ENCODE measurements at regions not wholly inside any gene's neighbourhood (a gene's known extent, or its start where the extent isn't known, plus 50 kb on each side); places are given as distances from the start of the nearest gene placed in this dataset.

DNA sequence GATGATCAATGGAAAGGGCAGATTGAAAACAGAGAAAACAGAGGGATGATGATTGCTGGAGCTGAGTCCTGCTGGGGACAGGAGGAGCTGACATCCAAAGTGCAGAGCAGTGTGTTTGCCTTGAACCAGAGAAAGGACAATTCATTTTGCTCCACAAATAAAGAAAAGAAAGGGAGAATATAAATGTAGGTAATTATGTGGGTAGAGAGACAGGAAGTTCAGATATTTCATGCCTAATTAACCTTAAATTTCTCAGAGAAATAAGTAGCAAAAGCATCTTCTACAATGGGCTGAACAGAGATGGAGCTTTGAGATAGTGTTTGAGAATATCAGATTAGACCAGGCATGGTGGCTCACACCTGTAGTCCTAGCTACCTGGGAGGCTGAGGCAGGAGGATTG is 93.2 kb downstream of the TNFSF18 start:
- no peaks in the 10 kb centered on the region; the same call in 1 of the 2 replicates for H3K4me1 ChIP-seq (ENCODE audit: insufficient read depth, low read length)
- no peaks in the 10 kb centered on the region; the same call in 1 of the 2 replicates for H3K9me3 ChIP-seq (ENCODE audit: insufficient read depth, low read depth, low read length)
- H3K27ac ChIP-seq (ENCODE audit: low read depth, low read length): no peak overlapping the region
- H3K36me3 ChIP-seq (ENCODE audit: insufficient read depth, low read length): no peaks in the 10 kb centered on the region
- no peaks in the 10 kb centered on the region for H3K27me3 ChIP-seq (ENCODE audit: insufficient read depth, low read length)
- H3K4me3 ChIP-seq (ENCODE audit: low read length): no peak overlapping the region
- no peak overlapping the region for H3K9ac ChIP-seq (ENCODE audit: low read depth, low read length)

DNA sequence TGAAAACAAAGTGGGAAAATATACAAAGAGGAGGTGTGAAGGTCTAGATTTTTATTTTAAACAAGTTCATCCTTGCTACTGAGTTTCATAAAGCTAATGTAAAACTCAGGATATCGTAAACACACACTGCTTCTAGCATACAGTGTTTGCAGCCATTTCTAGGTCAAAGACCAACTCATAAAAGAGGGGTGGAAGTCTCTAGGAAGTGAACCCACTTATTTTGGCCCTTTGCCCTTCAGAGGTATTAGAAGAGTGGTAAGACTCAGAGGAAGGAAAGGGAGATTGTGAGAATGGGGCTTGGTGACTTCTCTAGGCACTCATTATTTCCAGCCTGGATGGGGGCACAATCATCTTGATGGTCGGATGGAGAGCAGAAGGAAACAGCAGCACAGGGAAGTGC is 91.2 kb downstream of the TNFSF18 start:
- Histone ChIP-seq H3K36me3 (ENCODE audit: insufficient read depth, low read length) (no peaks in the 10 kb centered on the region), H3K27me3 (ENCODE audit: insufficient read depth, low read length) (no peaks in the 10 kb centered on the region), H3K9me3 (ENCODE audit: insufficient read depth, low read depth, low read length) (no peaks in the 10 kb centered on the region; the same call in 1 of the 2 replicates), H3K9ac (ENCODE audit: low read depth, low read length) (no peak overlapping the region), H3K4me3 (ENCODE audit: low read length) (no peak overlapping the region), H3K27ac (ENCODE audit: low read depth, low read length) (no peak overlapping the region), H3K4me1 (ENCODE audit: insufficient read depth, low read length) (no peaks in the 10 kb centered on the region; the same call in 1 of the 2 replicates)
- WGBS: 89% methylated on average over 1 of the region's 2 CpGs

DNA sequence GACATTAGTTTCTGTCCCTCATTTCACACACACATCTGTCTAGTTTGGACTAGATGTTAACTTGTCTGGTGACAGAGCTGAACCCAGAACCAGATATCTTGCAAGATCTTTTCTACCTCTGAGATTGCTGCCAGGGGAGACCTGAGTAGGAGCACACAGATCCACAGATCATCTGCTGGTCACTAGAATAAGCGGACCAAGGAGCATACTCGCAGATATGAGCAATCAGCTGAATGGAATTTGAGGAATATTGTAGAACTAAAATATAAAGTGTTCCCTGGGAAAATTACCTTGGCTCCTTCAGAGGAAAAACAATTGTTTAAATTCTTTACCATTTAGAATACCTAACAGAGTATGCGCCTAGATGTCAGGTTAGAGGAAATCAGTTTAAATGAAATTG is 90.7 kb downstream of the TNFSF18 start:
- H3K4me1 ChIP-seq (ENCODE audit: insufficient read depth, low read length): no peaks in the 10 kb centered on the region; the same call in 1 of the 2 replicates
- no peaks in the 10 kb centered on the region for H3K27me3 ChIP-seq (ENCODE audit: insufficient read depth, low read length)
- H3K27ac ChIP-seq (ENCODE audit: low read depth, low read length): no peak overlapping the region
- no peak overlapping the region for H3K9ac ChIP-seq (ENCODE audit: low read depth, low read length)
- no peaks in the 10 kb centered on the region; the same call in 1 of the 2 replicates for H3K9me3 ChIP-seq (ENCODE audit: insufficient read depth, low read depth, low read length)
- H3K4me3 ChIP-seq (ENCODE audit: low read length): no peak overlapping the region
- WGBS: 98% methylated on average over 3 of the region's 3 CpGs
- H3K36me3 ChIP-seq (ENCODE audit: insufficient read depth, low read length): no peaks in the 10 kb centered on the region

DNA sequence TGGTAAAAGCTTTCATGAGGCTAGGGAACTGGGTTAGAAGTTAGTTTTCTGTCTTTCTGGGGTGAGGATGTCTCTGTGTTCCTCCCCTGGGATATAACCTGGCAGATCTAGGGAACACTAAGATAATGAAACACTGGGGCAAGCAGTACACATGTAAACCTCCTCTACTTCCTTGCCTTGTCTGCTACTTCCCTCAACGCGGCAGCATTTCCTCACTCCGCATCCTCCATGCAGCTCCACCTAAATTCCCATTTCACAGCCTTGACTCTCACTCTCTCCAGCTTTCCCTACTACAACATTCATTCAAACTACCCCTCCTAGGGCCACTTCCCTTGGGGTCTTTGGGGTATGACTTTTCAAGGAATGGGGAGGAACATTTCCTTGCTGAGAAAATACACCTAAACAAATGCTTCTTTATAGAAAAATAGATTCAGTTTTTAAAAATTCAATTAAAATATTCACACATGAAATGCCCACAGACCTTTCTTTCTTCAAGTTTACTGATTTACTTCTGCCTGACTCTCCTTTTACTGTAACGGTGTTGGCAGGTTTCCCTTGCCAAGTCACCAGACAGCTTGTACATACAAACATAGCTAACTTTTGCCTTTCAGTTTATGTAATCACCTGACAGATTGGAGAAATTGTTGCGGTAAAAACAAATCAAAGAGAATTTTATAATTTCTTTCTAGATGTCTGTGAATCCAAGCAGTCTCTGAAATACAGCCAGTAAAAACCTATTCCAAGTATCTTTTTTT is 90.1 kb downstream of the TNFSF18 start:
- WGBS: 90% methylated on average over 5 of the region's 5 CpGs
- H3K4me1 ChIP-seq (ENCODE audit: insufficient read depth, low read length): no peaks in the 10 kb centered on the region; the same call in 1 of the 2 replicates
- no peaks in the 10 kb centered on the region; the same call in 1 of the 2 replicates for H3K9me3 ChIP-seq (ENCODE audit: insufficient read depth, low read depth, low read length)
- H3K27me3 ChIP-seq (ENCODE audit: insufficient read depth, low read length): no peaks in the 10 kb centered on the region
- H3K9ac ChIP-seq (ENCODE audit: low read depth, low read length): no peak overlapping the region
- H3K27ac ChIP-seq (ENCODE audit: low read depth, low read length): no peak overlapping the region
- H3K4me3 ChIP-seq (ENCODE audit: low read length): no peak overlapping the region
- H3K36me3 ChIP-seq (ENCODE audit: insufficient read depth, low read length): no peaks in the 10 kb centered on the region

DNA sequence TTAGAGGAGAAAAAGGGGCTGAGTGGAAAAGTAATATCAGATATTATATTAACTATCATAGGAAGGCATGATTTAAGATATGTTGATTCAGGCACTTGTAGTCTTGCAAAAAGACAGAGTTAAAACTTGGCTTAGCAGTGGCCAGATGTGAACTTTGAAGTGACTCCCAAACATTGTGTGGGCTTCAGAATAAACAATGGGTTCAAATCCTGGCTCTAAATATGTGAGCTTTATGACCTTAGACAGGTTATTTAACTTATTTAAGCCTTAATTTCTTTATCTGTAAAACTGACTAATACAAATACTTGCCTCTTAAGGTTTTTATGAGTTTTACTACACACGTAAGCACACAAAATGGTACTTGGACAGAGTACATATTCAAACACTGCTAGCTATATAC is 85.9 kb downstream of the TNFSF18 start:
- Histone ChIP-seq H3K36me3 (ENCODE audit: insufficient read depth, low read length) (no peaks in the 10 kb centered on the region), H3K27me3 (ENCODE audit: insufficient read depth, low read length) (no peaks in the 10 kb centered on the region), H3K27ac (ENCODE audit: low read depth, low read length) (no peak overlapping the region), H3K9me3 (ENCODE audit: insufficient read depth, low read depth, low read length) (no peaks in the 10 kb centered on the region; the same call in 1 of the 2 replicates), H3K4me3 (ENCODE audit: low read length) (no peak overlapping the region), H3K4me1 (ENCODE audit: insufficient read depth, low read length) (no peaks in the 10 kb centered on the region), H3K9ac (ENCODE audit: low read depth, low read length) (no peak overlapping the region)
- WGBS: 95% methylated on average over 1 of the region's 1 CpG

DNA sequence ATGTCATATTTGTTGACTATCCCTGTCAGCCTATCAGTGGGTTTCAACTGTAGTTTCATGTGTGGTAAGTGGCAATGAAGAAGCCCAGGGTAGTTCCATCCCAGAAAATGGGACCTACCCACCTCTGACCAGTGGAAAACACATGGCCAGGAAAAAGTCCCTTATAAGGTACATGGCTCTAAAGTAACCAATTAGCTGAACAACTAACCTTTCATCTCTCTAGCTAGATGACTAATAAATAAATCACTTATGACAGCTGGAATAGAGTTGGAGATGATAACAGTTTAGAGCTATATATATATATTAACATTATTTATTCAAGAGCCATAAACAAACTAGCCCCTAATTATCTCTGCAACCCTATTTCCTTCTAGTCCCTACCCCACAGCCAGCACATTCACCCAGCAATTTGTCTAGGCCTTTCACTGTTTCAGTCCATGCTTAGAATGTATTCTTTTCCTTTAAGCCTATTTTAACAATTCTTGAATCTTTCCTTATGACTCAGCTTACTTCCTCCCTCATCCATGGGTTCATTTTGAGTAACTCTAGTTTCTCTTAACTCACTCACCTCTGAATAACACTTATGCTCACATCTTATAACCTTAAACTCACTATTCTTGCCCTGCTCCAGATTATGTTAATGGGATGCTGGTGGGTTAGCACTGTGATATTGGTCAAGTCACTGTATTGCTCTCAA is 83.7 kb downstream of the TNFSF18 start:
- H3K9ac ChIP-seq (ENCODE audit: low read depth, low read length): no peak overlapping the region
- H3K36me3 ChIP-seq (ENCODE audit: insufficient read depth, low read length): no peaks in the 10 kb centered on the region
- no peaks in the 10 kb centered on the region; the same call in 1 of the 2 replicates for H3K9me3 ChIP-seq (ENCODE audit: insufficient read depth, low read depth, low read length)
- H3K4me3 ChIP-seq (ENCODE audit: low read length): no peak overlapping the region
- peaks cover 4% of the 10 kb centered on the region; the same call in 1 of the 2 replicates for H3K4me1 ChIP-seq (ENCODE audit: insufficient read depth, low read length)
- H3K27ac ChIP-seq (ENCODE audit: low read depth, low read length): no peak overlapping the region
- H3K27me3 ChIP-seq (ENCODE audit: insufficient read depth, low read length): no peaks in the 10 kb centered on the region

DNA sequence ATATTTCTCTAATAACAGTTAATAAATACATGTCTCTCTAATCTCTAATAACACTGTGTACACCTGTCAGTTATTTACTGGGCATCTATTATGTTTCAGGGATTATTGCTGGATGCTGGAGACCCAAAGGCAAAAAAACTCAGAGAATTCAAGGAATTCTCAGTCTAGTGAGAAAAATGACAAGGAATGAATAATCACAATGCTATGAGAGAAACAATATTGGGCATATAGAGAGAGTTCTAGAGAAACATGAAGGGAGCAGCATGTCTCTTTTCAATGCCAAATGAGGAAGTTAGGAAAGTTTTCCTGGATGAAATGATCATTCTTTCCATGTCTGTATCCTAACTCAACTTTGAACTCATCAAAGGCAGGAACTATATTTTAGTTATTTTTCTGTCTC is 82.8 kb downstream of the TNFSF18 start:
- Histone ChIP-seq H3K36me3 (ENCODE audit: insufficient read depth, low read length) (no peaks in the 10 kb centered on the region), H3K4me3 (ENCODE audit: low read length) (no peak overlapping the region), H3K9ac (ENCODE audit: low read depth, low read length) (no peak overlapping the region), H3K27ac (ENCODE audit: low read depth, low read length) (no peak overlapping the region), H3K4me1 (ENCODE audit: insufficient read depth, low read length) (peaks cover 4% of the 10 kb centered on the region; the same call in 1 of the 2 replicates), H3K9me3 (ENCODE audit: insufficient read depth, low read depth, low read length) (no peaks in the 10 kb centered on the region), H3K27me3 (ENCODE audit: insufficient read depth, low read length) (no peaks in the 10 kb centered on the region)

DNA sequence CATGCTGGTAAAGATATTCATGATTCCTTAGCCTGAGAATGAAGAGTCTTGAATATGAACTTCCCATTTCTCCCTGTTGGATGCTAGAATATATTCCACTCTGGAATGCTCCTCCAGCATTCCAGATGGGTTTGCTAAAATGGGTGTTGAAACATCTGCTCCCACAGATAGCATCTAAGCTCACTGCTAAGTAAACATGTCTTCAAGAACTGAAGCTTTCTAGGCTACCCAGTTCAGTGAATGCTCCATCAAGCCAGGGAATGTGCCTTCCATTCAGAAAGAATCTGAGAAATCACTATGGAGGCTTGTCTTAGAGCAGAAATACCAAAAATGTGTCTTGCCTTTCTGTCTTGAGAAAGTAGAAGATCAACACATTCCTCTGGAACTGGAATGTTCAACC is 81.1 kb downstream of the TNFSF18 start:
- H3K27ac ChIP-seq (ENCODE audit: low read depth, low read length): no peak overlapping the region
- H3K36me3 ChIP-seq (ENCODE audit: insufficient read depth, low read length): no peaks in the 10 kb centered on the region
- peaks cover 4% of the 10 kb centered on the region; the same call in 1 of the 2 replicates for H3K4me1 ChIP-seq (ENCODE audit: insufficient read depth, low read length)
- H3K4me3 ChIP-seq (ENCODE audit: low read length): no peak overlapping the region
- no peaks in the 10 kb centered on the region for H3K27me3 ChIP-seq (ENCODE audit: insufficient read depth, low read length)
- H3K9ac ChIP-seq (ENCODE audit: low read depth, low read length): no peak overlapping the region
- no peaks in the 10 kb centered on the region for H3K9me3 ChIP-seq (ENCODE audit: insufficient read depth, low read depth, low read length)

DNA sequence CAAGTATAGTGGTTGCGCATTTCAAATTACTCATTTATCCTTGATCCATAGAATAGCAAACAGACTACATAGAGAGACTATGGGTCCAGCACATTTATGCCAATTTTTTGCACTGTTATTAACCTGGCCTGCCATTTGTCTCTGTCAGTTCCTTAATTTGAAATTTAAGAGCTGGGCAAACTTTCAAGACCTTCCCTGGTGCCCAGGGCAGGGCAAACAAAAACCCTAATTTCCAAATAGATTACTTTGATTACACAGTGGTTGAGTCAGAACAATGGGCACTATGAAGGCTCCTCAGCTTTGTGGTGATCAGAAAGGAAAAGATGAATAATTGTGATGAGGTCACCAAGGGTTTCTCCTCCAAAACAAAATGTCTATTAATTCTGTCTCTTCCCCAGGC is 80.6 kb downstream of the TNFSF18 start:
- no peak overlapping the region for H3K9ac ChIP-seq (ENCODE audit: low read depth, low read length)
- H3K27ac ChIP-seq (ENCODE audit: low read depth, low read length): no peak overlapping the region
- 100% methylated on average over 1 of the region's 1 CpG for WGBS
- H3K4me3 ChIP-seq (ENCODE audit: low read length): no peak overlapping the region
- no peaks in the 10 kb centered on the region for H3K9me3 ChIP-seq (ENCODE audit: insufficient read depth, low read depth, low read length)
- peaks cover 4% of the 10 kb centered on the region; the same call in 1 of the 2 replicates for H3K4me1 ChIP-seq (ENCODE audit: insufficient read depth, low read length)
- H3K36me3 ChIP-seq (ENCODE audit: insufficient read depth, low read length): no peaks in the 10 kb centered on the region
- H3K27me3 ChIP-seq (ENCODE audit: insufficient read depth, low read length): no peaks in the 10 kb centered on the region

DNA sequence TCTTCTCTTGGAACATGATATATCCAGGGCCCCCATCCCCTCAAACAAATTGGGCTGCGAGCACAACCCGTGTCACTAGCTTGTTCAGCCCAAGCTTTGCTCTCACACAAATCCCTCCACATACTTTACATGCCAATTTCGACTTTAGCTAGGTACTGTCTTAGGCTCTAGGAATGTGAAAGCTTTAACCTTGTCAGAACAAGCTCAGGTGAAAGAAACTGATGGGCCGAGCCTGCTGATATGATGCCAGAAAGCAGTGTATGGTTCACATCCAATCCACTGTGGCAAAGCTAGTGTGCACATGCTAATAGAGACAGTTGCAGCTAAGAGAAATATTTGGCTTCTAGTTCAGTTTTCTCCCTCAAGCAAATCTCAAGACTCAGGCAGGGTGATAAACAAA is 79.5 kb downstream of the TNFSF18 start:
- H3K9ac ChIP-seq (ENCODE audit: low read depth, low read length): no peak overlapping the region
- no peaks in the 10 kb centered on the region for H3K9me3 ChIP-seq (ENCODE audit: insufficient read depth, low read depth, low read length)
- 82% methylated on average over 4 of the region's 4 CpGs for WGBS
- H3K4me1 ChIP-seq (ENCODE audit: insufficient read depth, low read length): peaks cover 4% of the 10 kb centered on the region; the same call in 1 of the 2 replicates
- no peak overlapping the region for H3K27ac ChIP-seq (ENCODE audit: low read depth, low read length)
- no peaks in the 10 kb centered on the region for H3K27me3 ChIP-seq (ENCODE audit: insufficient read depth, low read length)
- H3K4me3 ChIP-seq (ENCODE audit: low read length): no peak overlapping the region
- no peaks in the 10 kb centered on the region for H3K36me3 ChIP-seq (ENCODE audit: insufficient read depth, low read length)

DNA sequence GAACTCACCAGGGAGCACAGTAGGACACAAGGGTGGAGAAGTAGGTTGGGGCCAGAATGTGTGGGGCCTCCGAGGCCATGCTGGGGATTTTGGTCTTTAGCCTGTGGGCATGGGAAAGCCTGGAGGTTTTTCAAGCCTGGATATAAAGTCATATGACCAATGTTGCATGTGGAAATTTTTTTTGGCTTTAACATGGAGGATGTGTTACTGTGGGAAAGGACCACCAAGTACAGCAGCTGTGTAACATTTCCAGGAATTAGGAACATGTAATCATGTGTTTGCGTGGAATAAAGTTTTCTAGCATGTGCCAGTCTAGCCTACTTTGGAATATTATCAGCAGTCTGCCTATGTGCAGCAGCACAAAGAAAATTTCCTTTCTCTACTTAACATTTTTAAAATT is 78.5 kb downstream of the TNFSF18 start:
- peaks cover 4% of the 10 kb centered on the region; the same call in 1 of the 2 replicates for H3K4me1 ChIP-seq (ENCODE audit: insufficient read depth, low read length)
- H3K9ac ChIP-seq (ENCODE audit: low read depth, low read length): no peak overlapping the region
- no peak overlapping the region for H3K27ac ChIP-seq (ENCODE audit: low read depth, low read length)
- 82% methylated on average over 2 of the region's 2 CpGs for WGBS
- no peaks in the 10 kb centered on the region for H3K9me3 ChIP-seq (ENCODE audit: insufficient read depth, low read depth, low read length)
- H3K27me3 ChIP-seq (ENCODE audit: insufficient read depth, low read length): no peaks in the 10 kb centered on the region
- no peak overlapping the region for H3K4me3 ChIP-seq (ENCODE audit: low read length)
- H3K36me3 ChIP-seq (ENCODE audit: insufficient read depth, low read length): no peaks in the 10 kb centered on the region
